HG02970 (cell line): ENCODE measurements at regions not wholly inside any gene's neighbourhood (a gene's known extent, or its start where the extent isn't known, plus 50 kb on each side); places are given as distances from the start of the nearest gene placed in this dataset.
"Not testable (repeated sequence)": the region's sequence is repeated elsewhere in the genome, so short reads cannot be mapped to it uniquely, and the experiment has no call there.

Experiments
- ATAC-seq: cut with Tn5 transposase; IDR thresholded peaks from one replicate; pipeline ENCODE4 v1.9.1; 2021; ENCODE audit warnings: mild to moderate bottlenecking, moderate library complexity, moderate number of reproducible peaks; ENCODE audit not compliant: unreplicated experiment, low FRiP score

DNA sequence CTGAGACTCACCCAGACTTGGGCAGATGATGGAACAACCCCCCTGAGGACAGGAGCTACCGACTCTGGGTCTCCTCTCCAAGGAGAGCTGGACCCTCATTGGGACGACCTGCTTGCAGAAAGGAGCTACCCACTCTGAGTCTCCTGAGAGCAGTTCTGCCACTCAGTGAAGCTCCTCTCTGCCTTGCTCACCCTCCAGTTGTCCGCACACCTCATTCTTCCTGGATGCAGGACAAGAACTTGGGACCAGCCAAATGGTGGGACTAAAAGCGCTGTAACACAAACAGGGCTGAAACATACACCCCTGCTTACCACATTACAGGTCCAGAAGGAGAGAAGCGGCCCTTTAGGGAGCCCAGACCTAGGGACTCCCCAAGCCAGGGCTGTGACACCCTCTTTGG, 124.9 kb upstream of the CCDC150 start:
- no peak for ATAC-seq

DNA sequence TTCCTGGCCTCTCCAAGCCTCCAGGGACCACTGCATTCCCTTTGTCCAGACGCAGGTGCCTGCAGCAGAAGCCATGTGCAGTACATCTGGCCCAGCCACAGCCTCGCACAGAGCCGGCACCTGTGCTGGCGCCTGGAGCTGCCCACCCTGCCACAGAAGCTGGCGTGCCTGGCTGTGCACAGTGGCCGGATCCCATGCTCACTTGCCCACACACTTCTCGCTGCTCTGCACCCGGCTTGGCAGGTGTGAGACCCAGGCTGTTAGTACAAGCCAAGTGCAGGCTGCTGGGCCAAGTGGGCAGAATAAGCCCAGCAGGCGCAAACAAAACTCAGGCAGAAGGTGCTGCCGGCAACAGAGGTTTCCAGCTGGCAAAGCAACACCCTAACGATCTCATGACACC, 124.5 kb upstream of the CCDC150 start:
- ATAC-seq: no peak

DNA sequence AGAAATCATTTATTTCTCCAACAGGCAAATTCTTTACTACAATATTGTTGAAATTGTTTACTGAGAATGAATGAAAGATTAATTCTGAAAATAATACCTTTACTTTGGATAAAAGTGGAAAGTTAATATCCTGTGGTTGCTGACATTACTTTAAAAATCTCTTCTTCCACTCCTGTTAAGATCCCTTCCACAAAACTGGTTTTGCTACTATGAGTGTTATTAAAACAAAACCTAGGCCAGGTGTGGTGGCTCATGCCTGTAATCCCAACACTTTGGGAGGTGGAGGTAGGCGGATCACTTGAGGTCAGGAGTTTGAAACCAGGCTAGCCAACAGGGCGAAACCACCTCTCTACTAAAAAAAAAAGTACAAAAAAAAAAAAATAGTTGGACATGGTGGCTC, 123.9 kb upstream of the CCDC150 start:
- no peak for ATAC-seq

DNA sequence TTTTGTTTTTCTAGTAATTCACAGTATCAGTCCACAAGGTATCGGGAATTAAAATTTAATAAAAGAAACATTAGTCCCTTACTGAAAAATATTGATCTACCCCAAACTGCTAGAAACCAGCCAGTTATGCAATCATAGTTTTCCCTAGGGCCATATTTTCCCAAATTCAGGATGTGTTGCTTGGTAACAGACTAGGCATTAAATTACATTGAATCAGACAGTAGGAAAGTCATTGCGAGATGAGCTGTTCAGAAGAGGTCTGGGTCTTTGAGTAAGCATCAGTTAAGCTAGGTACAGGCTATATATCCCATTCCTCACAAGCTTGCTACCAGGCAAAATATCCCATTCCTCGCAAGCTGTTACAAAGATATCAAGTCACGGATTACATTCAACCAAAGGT, 123.0 kb upstream of the CCDC150 start:
- no peak for ATAC-seq

DNA sequence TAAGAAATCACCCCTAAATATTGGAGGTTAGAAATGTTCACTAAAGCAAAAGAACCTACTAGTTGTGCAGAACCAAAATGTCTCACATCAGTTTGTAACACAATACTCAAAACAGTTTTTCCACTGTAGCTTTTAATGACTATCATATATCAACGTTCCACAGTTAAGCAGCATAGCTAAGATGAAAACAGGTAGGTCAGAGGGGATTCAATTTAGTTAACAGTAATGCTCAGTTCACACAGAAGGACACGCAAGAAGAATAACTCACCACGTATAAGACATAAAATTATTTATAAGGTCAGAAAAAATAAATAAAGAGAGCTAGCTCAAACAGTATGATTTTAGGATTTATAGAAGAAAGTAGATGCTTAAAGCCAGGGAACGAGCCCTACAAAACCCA, 118.9 kb upstream of the CCDC150 start:
- no peak for ATAC-seq

DNA sequence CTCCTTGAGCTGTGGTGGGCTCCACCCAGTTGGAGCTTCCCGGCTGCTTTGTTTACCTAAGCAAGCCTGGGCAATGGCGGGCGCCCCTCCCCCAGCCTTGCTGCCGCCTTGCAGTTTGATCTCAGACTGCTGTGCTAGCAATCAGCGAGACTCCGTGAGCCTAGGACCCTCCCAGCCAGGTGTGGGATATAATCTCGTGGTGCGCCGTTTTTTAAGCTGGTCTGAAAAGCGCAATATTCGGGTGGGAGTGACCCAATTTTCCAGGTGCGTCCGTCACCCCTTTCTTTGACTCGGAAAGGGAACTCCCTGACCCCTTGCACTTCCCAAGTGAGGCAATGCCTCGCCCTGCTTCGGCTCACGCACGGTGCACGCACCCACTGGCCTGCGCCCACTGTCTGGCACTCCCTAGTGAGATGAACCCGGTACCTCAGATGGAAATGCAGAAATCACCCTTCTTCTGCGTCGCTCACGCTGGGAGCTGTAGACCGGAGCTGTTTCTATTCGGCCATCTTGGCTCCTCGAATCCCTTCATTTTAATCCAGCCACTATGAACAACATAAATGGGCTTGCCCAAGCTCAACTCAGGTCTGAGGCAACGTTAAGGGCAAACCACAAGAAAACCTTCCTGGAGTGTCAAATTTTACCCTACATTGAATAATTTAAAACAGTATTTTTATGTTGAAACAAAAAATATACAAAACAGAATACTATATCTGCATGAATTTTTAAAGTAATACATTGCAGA, 112.4 kb upstream of the CCDC150 start:
- ATAC-seq: not testable (repeated sequence)

DNA sequence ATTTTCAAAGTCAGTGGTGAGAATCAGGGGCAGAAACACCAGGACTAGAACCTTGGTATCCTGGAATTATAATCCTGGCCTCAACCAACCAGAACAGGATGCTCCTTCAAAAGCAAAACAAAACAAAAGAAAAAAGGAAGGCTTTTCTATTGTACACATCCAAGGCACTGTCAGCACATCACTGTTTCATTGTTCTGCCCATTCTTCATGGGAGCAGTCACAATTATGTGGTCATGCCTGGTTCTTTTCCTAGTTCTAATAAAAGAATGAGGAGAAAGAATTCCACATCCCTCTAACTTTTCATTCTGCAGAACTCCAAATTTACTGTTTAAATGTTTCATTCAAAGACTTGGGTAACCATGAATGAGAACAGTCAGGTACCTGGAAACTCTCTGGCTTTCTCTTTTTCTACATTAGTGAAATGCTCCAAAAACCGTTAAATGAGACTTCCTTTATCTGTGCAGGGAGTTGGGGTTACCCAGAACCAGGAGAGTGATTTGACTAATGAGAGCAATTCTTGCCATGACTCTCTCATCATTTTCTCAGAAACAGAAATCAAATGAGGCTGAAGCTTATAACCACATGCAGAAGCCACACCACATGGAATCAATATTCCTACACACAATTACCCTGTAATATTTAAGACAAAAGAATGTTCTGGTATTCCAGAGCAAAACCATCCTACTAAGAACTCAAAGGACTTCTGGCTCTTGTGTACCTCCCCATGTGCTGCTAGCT, 110.9 kb upstream of the CCDC150 start:
- no peak for ATAC-seq

DNA sequence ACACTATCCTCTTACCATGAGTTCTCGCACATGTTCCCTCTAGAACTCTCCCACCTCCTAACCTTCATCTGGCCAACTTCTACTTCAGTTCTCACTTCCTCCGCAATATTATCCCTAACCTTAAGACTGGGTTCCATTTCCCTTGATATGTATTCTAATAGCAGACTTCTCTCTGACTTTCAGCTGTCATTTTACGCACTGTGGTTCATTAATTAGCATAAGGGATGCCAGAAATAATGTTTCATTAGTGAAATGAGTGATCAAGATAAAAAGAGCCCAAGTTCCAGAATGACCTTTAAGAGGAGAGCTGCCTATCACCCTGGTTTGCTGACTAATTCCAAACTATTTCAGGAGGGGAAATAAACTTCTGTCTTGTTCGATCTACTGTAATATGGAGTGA, 108.6 kb upstream of the CCDC150 start:
- ATAC-seq: no peak

DNA sequence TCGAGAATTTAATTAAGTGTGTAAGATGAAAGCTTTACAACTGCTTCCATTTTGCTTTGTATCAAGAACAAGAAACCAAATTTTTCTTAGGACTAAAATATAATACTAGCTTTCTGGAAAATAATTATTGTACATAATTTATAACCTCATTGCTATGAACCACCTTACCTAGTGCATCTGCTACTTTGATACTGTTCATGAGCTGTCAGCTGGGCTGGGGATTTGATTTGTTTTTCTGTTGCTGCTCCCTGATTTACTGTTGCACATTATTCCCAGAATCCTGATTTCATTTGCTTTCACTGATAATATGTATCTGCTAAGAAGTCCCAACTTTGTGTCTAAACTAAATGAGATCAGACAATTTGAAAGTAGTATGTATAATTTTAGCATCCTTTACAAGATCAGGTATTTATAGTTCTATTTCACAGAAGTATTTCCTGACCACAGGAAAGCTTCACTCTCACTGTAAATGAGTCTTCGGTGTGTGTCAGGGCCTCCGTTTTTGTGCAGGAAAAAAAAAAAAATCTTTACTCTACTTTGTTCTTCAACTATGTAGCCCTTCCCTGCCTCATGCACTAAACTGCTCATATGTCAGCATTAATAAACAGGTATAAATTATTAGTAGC, 105.6 kb upstream of the CCDC150 start:
- ATAC-seq: no peak

DNA sequence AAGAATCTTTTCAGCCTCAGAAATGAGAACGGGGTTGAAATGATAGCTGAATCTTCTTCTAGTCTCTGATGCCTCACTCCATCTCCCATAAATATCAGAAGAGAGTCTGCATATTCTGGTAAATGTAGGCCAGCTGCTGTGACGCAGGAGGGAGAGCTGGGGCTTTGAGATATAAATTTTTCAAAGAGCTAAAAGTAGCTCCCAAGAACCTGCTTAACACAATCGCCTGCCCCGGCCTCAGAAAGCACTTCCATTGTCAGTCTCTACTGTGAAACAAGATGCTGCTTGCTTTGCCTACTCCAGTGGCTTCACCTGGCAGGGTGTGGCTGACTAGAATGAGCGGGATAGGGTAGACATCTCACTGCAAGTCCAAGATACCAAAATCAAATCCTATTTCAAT, 105.0 kb upstream of the CCDC150 start:
- ATAC-seq: no peak

DNA sequence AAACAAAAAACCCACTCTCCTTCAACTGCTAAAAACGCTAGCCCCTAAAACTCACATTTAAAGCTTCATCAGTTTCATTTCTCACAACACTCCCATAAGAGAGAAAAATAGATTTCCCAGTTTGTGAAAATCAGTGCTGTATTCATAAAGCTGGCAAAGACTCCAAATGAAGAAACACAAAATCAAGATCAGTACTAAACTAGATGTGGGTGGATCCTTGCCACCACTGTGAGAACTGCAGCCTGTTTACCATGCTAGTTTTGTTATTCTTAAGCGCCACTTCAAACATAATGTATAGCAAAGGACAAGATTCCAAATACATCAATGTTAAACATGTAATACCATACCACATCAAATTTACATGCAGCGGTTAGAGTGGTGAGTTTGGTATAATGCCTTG, 104.5 kb upstream of the CCDC150 start:
- ATAC-seq: no peak

DNA sequence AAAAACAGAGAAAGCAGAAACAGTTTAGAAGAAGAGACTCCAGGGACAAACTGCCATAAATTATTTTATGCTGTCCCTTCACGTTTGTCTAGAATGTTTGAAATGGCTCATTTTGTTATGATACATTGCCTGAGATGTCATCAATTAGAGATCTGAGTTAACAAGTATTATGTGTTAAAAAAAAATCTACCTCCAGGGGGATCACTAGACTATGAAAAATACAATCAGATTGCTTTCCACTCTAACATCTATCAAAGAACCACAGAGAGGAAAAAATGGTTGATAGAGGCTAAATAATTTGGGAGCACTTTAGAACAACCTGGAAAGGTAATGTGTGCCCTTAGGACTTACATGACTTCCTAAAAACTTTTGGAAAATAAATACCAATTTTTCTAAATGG, 103.8 kb upstream of the CCDC150 start:
- no peak for ATAC-seq

DNA sequence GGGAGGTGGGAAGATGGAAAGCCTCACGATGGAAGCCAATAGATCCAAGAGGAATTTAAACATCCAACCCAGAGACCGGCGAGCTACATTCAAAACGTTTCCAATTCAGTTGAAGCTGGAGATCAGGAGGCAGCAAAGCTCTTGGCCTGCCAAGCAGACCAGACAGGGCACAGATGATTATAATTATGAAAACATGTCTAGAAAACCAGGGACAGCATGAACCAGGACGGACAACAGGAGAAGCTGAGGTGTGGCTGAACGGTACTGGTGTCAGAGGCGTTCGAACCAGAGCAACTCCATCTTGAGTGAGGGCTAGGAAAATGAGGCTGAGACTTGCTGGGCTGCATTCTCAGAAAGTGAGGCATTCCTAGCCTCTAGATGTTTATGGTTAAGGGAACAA, 102.2 kb upstream of the CCDC150 start:
- no peak for ATAC-seq

DNA sequence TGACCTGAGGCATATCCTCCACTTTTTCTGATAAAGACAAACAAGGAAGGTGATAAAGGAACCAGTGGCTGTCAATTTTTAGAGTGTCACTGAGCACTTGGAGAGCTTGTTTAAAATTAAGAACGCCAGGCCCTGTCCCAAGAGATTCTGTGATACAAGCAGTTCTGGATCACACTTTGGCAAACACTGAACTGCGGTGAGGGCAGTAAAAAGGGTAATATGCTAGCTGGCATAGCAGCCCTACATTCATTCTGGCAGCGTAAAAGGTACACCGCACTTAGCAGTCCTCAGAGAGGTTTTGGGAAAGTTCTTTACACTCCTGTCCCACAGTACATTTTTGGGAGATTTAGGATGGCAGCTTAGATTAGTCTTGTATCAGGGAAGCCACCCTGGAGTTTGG, 101.3 kb upstream of the CCDC150 start:
- no peak for ATAC-seq

DNA sequence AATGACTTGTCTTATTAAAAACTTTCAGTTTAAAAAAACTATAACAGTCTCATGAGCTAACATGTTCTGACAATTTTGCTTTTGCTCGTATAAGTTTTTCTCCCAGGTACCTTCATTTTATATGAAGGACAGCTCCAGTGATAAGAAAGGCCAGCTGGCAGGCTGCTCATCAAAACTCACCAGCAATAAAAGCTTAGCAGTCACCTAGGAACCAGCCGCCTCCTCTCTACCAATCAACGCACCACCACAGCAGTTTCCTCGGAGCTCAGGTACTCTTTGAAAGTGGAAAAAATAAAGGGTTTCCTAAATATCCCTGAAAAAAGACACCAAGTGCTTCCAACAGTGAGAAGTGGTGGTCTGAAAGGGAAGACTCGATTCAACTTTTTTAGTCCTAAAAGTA, 100.9 kb upstream of the CCDC150 start:
- no peak for ATAC-seq

DNA sequence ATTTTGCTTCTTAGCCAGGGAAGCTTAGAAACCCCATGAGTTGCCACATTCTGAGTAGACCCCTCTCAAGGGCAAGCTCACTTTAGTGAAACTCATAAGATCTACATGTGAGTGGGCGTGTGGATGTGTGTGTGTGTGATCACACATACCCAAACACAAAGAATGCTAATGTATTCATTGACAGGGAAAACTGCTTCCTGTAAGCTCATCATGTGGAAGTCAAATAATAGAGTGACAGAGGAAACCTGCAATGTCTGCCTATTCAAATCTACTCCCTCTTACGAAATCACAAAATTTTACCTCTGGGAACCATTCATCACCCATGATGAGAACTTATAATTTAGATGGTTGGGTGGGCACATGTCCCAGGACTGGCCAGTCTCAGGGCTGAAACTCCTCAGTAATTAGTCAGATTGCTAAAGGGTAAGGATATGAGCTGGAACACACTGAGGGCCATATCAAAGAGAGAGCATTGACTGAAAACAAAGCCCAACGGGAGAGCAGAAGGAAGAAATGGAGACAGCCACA, 94.5 kb upstream of the CCDC150 start:
- no peak for ATAC-seq

DNA sequence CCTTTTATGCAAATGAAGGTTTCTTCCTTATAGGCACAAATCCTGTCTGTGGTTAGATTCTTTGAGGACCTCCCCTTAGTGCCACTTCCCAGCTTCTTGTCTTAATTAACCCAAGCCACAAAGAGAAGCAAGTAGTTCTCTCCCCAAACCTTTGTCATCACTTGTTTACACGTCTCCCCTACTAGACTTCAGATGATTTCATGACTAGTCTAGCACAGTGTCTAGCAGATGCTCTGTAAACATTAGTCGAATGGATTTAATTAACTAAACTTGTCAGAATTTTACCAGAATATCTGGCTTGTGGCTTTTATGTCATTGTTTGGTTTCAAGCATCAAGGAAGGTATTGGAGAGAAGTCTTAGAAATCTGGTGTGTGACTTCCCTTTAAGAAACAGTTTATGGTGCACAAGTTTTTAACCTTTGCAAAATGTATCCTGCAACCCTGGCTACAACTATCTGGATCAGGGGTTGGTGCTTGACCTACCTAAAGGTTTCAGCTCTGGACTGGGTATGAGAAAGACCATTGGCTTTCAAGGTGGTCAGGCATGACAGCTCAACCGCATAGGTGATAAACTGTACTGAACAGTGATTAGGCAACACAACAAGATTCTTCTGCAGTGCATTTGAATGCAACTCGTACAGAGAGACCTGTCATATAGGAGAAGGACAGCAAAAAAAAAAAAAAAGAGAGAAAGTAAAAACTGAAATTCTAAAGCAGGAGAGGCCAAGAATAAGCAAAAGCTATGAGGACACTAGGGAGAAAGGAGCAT, 93.2 kb upstream of the CCDC150 start:
- no peak for ATAC-seq

DNA sequence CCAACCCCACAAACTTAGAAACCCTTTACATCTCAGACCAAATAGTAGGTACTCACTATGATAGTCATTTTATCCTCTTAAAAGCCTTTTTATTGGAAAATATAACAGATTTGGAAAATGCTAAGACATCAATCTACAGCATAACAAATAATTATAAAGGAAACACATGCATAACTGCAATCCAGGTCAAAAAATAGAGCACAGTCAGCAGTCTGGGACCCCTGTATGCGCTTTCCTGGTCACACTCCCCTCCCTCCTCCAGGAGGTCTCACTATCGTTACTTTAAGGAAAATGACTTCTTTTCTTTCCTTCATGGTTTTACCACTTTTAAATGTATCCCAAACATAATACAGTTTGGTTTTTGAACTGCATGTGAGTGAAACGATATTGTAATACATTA, 90.5 kb upstream of the CCDC150 start:
- no peak for ATAC-seq

DNA sequence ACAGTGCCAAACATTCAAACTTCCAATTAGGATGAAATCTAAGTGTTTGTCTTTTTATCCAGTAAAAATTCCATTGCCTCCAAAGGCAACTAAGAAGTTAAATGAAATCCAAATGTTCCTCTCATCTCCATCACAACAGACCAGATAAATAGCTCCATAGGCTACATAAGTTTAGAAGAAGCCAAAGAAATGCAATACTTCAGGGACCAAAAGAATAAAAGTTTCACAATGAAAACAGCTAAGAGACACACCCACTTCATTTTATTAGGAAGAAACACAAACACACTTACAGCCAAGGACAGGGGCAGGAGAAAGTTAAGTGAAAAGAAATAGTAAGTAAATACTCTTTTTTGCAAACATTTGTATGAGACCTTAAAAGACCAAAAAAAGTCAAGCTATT, 88.5 kb upstream of the CCDC150 start:
- ATAC-seq: no peak

DNA sequence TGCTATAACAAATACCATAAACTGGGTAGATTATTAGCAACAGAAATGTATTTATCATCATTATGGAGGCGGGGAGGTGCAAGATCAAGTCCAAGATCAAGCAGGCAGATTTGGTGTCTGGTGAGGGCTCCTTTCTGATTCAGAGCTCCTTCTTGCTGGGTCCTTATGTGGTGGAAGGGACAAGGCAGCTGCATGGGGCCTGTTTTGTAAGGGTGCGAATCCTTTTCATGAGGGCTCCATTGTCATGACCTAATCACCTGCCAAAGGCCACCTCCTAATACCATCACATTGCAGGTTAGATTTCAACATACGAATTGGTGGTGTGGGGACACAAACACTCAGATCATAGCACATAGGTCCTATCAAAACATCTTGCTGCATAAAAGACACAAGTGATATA, 84.4 kb upstream of the CCDC150 start:
- ATAC-seq: no peak

DNA sequence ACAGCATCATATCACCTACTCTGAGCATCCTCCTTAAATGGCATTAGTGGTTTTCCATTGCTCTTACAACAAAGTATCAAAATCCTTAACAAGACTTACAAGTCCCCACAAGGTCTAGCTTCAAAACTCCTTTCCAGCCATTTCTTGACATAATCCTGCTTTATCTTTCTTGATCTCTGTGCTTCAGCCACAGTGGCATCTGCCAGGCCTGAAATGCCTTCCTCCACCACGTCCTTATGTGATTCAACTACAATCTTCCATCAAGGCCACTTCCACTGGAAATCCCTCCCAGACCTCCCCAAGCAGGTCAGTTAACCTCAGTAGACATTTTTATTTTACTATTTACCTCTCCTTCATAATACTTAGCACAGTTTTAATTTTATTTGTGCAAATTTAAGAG, 83.8 kb upstream of the CCDC150 start:
- no peak for ATAC-seq
